Gastroesophageal sphincter (tissue), 4 donors: ENCODE measurements at regions not wholly inside any gene's neighbourhood (a gene's known extent, or its start where the extent isn't known, plus 50 kb on each side); places are given as distances from the start of the nearest gene placed in this dataset.

ENCODE experiments used
- ATAC-seq: fragments of 150-250 bp; one replicate; pipeline ENCODE4 v1.9.1; 2016; ENCODE audit warnings: mild to moderate bottlenecking, moderate library complexity
- H3K27ac ChIP-seq, 4 donors: fragments of 200-600 bp; sonication (generic) in 3 of 4; 1 replicate in 3 of 4; 2 replicates in 1 of 4; pipeline ENCODE4 v1.5.1; 2016 to 2019
- H3K27me3 ChIP-seq: fragments of 200-600 bp; sonication (generic); one replicate; pipeline ENCODE4 v1.5.1; 2019
- H3K36me3 ChIP-seq, 2 donors: fragments of 200-600 bp; sonication (generic); one replicate each; pipeline ENCODE4 v1.5.1; 2019; ENCODE audit warnings: control low read depth in 1 of 2
- H3K4me1 ChIP-seq, 3 donors: fragments of 200-600 bp; sonication (generic); 1 replicate in 2 of 3; 2 replicates in 1 of 3; pipeline ENCODE4 v1.5.1; 2016 to 2019; ENCODE audit warnings: control low read depth in 2 of 3
- H3K4me3 ChIP-seq, 2 donors: fragments of 200-600 bp; sonication (generic); one replicate each; pipeline ENCODE4 v1.5.1; 2019; ENCODE audit warnings: mild to moderate bottlenecking in 1 of 2, moderate library complexity in 1 of 2
- H3K9me3 ChIP-seq, 3 donors: fragments of 200-600 bp; sonication (generic); one replicate each; pipeline ENCODE4 v1.5.1; 2017 to 2019; ENCODE audit warnings: control low read depth in 2 of 3
- EP300 ChIP-seq: sonication (generic); formaldehyde crosslinking; IDR thresholded peaks from one replicate; pipeline ENCODE4 v1.6.1; 2017; ENCODE audit warnings: antibody characterized with exemption, mild to moderate bottlenecking
- POLR2A ChIP-seq, 2 donors: fragments of 450-650 bp; IDR thresholded peaks; one replicate each; pipeline ENCODE4 v1.6.1; 2017; ENCODE audit warnings: antibody characterized with exemption in 2 of 2, mild to moderate bottlenecking in 2 of 2, moderate library complexity in 1 of 2
- POLR2AphosphoS5 ChIP-seq: sonication (generic); formaldehyde crosslinking; IDR thresholded peaks from one replicate; pipeline ENCODE4 v1.6.1; 2017; ENCODE audit warnings: antibody characterized with exemption
- WGBS, 2 donors: methylation state at CpG; one replicate each; pipeline ENCODE4 v1.1.5; 2018; ENCODE audit warnings: low coverage in 1 of 2; 5-methylcytosine and 5-hydroxymethylcytosine counted together
- TF ChIP-seq, protein P1 (sequence below), 4 experiments: fragments of 200-600 bp in 2 of 4; fragments of 450-650 bp in 2 of 4; sonication (generic) in 1 of 4; IDR thresholded peaks; one replicate each; pipeline ENCODE4 v1.5.1; 2017 to 2019; ENCODE audit warnings: antibody characterized with exemption in 4 of 4, mild to moderate bottlenecking in 2 of 4, moderate library complexity in 2 of 4

DNA sequence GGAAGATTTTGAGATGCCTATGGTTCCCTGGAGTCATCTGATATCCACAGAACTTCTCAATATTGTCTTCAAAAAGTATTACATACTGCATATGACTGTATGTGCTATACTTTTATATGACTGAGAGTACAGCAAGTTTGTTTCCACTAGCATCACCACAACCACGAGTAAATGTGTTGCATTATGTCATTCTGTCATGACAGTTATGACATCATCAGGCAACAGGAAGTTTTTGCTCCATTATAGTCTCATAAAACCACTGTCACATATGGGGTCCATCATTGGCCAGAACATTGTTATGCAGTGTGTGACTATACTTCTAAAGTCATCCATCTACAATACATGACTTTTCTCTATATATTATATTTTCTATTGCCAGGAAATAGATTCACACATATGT is 831.7 kb downstream of the SEMA5A start:
- H3K27ac ChIP-seq = no peak overlapping the region
- H3K4me3 ChIP-seq = no peak overlapping the region
- no peaks in the 10 kb centered on the region for H3K36me3 ChIP-seq
- no peaks in the 10 kb centered on the region for H3K27me3 ChIP-seq
- ATAC-seq = no peak
- 33% methylated on average over 1 of the region's 1 CpG; no CpG with 5 or more reads in 1 of the 2 donors for WGBS, 2 donors
- H3K9me3 ChIP-seq = no peaks in the 10 kb centered on the region
- TF ChIP-seq POLR2A (IDR thresholded peaks at IDR 0.05) (no peak), POLR2AphosphoS5 (no peak), EP300 (no peak)
- TF ChIP-seq, protein P1, sequence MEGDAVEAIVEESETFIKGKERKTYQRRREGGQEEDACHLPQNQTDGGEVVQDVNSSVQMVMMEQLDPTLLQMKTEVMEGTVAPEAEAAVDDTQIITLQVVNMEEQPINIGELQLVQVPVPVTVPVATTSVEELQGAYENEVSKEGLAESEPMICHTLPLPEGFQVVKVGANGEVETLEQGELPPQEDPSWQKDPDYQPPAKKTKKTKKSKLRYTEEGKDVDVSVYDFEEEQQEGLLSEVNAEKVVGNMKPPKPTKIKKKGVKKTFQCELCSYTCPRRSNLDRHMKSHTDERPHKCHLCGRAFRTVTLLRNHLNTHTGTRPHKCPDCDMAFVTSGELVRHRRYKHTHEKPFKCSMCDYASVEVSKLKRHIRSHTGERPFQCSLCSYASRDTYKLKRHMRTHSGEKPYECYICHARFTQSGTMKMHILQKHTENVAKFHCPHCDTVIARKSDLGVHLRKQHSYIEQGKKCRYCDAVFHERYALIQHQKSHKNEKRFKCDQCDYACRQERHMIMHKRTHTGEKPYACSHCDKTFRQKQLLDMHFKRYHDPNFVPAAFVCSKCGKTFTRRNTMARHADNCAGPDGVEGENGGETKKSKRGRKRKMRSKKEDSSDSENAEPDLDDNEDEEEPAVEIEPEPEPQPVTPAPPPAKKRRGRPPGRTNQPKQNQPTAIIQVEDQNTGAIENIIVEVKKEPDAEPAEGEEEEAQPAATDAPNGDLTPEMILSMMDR (IDR thresholded peaks at IDR 0.05) = no peak
- H3K4me1 ChIP-seq = no peaks in the 10 kb centered on the region

DNA sequence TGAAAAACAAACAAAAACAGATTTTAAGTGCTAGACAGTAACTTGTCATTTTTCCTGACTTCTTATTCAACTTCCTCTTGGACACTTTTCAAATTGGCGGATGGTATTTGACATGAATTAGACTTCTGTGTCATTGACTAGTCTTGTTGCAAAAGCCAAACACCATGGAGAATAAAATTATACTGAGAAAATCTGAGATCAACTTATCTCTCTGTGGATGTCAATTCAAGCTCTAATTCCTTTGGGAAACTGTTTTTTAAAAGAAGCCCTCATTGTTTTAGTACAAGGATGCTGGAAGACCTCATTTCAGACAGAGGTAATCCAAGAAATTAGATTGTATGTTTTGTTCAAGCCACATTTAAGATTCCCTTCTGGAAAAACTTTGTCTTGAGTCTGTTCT is 831.0 kb downstream of the SEMA5A start:
- WGBS, 2 donors = 56 to 64% methylated on average over 1 of the region's 1 CpG

DNA sequence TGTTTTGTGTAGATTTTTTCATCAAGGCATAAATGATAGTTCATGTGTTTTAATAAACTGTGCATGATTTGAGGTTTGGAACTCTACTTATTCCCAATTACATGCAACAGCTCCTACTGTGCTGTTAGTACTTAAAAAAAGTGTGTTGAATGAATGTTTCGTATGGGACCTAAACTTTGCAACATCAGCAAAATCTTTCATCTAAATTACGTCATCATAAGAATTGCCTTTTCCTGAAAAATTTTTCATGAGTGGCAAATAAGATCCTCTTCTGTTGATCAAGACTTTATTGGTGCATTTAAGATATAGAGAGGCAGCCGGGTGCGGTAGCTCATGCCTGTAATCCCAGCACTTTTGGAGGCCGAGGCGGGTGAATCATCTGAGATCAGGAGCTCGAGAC is 826.1 kb downstream of the SEMA5A start:
- Histone ChIP-seq H3K36me3 (no peaks in the 10 kb centered on the region), H3K4me1 (no peaks in the 10 kb centered on the region), H3K27me3 (no peaks in the 10 kb centered on the region), H3K9me3 (no peaks in the 10 kb centered on the region), H3K4me3 (no peak overlapping the region), H3K27ac (no peak overlapping the region)
- TF ChIP-seq, protein P1 (IDR thresholded peaks at IDR 0.05) = no peak
- ATAC-seq = no peak
- WGBS, 2 donors = 85 to 91% methylated on average over 4 to 7 of the region's 7 CpGs

More for the DNA sequence above, 831.0 kb downstream of the SEMA5A start:
- Histone ChIP-seq H3K36me3 (no peaks in the 10 kb centered on the region), H3K9me3 (no peaks in the 10 kb centered on the region), H3K27me3 (no peaks in the 10 kb centered on the region), H3K27ac (no peak overlapping the region), H3K4me1 (no peaks in the 10 kb centered on the region), H3K4me3 (no peak overlapping the region)
- ATAC-seq = no peak
- TF ChIP-seq, protein P1 (IDR thresholded peaks at IDR 0.05) = no peak
- TF ChIP-seq EP300 = no peak
- no peak for TF ChIP-seq POLR2A (IDR thresholded peaks at IDR 0.05)
- TF ChIP-seq POLR2AphosphoS5 = no peak

DNA sequence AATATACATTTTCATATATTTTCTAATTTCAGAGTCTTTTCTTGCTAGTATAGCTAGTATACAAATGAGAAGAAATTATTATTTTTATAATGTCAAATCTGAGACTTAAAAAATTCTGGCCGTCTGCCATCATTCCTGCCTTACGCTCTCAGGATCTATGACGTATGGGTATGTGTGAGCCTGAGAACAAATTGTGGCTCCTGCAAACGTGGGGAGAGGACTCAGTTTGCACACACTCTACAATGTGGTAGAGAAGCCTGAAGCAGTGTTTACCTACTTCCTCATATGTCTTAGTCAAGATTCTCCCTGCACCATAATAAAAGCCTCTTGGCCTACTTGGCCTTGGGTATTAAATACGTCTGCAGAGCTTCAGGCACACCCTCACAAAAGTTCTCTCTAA is 825.4 kb downstream of the SEMA5A start:
- H3K27me3 ChIP-seq = no peaks in the 10 kb centered on the region
- no peaks in the 10 kb centered on the region for H3K4me1 ChIP-seq
- TF ChIP-seq EP300 (no peak), POLR2A (IDR thresholded peaks at IDR 0.05) (no peak)
- TF ChIP-seq, protein P1 (IDR thresholded peaks at IDR 0.05) = no peak
- WGBS, 2 donors = 21 to 32% methylated on average over 5 of the region's 5 CpGs
- no peaks in the 10 kb centered on the region for H3K36me3 ChIP-seq
- no peak for ATAC-seq
- H3K9me3 ChIP-seq = no peaks in the 10 kb centered on the region
- H3K27ac ChIP-seq = no peak overlapping the region
- H3K4me3 ChIP-seq = no peak overlapping the region

DNA sequence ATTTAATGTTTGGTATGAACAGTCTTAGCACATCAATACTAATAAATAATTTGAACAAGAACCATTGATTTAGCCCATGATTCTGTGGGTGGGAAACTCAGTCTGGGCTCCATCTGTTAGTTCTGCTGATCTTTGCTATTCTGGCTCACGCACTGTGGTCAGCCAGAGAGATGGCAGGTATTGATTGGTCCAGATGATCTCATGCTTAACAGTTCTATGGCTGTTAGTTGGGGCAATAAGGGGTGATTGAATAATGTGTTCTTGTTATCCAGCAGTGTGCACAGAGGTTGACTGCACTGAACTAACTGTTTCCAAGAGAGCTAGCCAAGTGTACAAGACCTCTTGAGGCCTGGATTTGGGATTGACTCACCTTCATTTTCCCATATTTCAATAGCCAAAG is 824.3 kb downstream of the SEMA5A start:
- no peak for TF ChIP-seq EP300
- no peak for TF ChIP-seq POLR2AphosphoS5
- TF ChIP-seq, protein P1 (IDR thresholded peaks at IDR 0.05) = no peak
- TF ChIP-seq POLR2A (IDR thresholded peaks at IDR 0.05) = no peak
- WGBS, 2 donors = 79 to 100% methylated on average over 1 of the region's 1 CpG

More for the DNA sequence above, 824.3 kb downstream of the SEMA5A start:
- Histone ChIP-seq H3K27ac (no peak overlapping the region), H3K4me3 (no peak overlapping the region), H3K36me3 (no peaks in the 10 kb centered on the region), H3K27me3 (no peaks in the 10 kb centered on the region), H3K9me3 (no peaks in the 10 kb centered on the region), H3K4me1 (no peaks in the 10 kb centered on the region)
- no peak for ATAC-seq
